GM19455 (cell line): ENCODE measurements at regions not wholly inside any gene's neighbourhood (a gene's known extent, or its start where the extent isn't known, plus 50 kb on each side); places are given as distances from the start of the nearest gene placed in this dataset.
"Not testable (repeated sequence)": the region's sequence is repeated elsewhere in the genome, so short reads cannot be mapped to it uniquely, and the experiment has no call there.

Experiments used
- ATAC-seq: cut with Tn5 transposase; IDR thresholded peaks from one replicate; pipeline ENCODE4 v1.9.1; 2021; ENCODE audit not compliant: unreplicated experiment

GRCh38 chr11:112537846-112538330 is 277.2 kb upstream of the PLET1 start:
- no peak for ATAC-seq

GRCh38 chr11:112538534-112539280 is 278.0 kb upstream of the PLET1 start:
- no peak for ATAC-seq

- ATAC-seq: not testable (repeated sequence)
These were observed 278.6 kb upstream of the PLET1 start for GRCh38 chr11:112539281-112539555.

GRCh38 chr11:112539741-112540140 is 279.1 kb upstream of the PLET1 start:
- no peak for ATAC-seq

- no peak for ATAC-seq
These were observed 279.6 kb upstream of the PLET1 start for GRCh38 chr11:112540261-112540660.

- ATAC-seq: no peak
These were observed 280.7 kb upstream of the PLET1 start for GRCh38 chr11:112541140-112542046.

- ATAC-seq: no peak
These were observed 281.8 kb upstream of the PLET1 start for GRCh38 chr11:112542479-112542878.

GRCh38 chr11:112543390-112543789 is 282.7 kb upstream of the PLET1 start:
- ATAC-seq: no peak

- ATAC-seq: no peak
These were observed 288.0 kb upstream of the PLET1 start for GRCh38 chr11:112548641-112549040.

GRCh38 chr11:112553205-112553731 is 292.6 kb upstream of the PLET1 start:
- no peak for ATAC-seq

GRCh38 chr11:112554586-112554985 is 293.9 kb upstream of the PLET1 start:
- ATAC-seq: no peak

- ATAC-seq: no peak
These were observed 295.1 kb upstream of the PLET1 start for GRCh38 chr11:112555491-112556364.

GRCh38 chr11:112558691-112559090 is 298.0 kb upstream of the PLET1 start:
- no peak for ATAC-seq

GRCh38 chr11:112563808-112564207 is 303.1 kb upstream of the PLET1 start:
- ATAC-seq: no peak

- ATAC-seq: no peak
These were observed 303.7 kb upstream of the PLET1 start for GRCh38 chr11:112564228-112564955.

- no peak for ATAC-seq
These were observed 304.9 kb upstream of the PLET1 start for GRCh38 chr11:112565551-112565950.

- no peak for ATAC-seq
These were observed 305.5 kb upstream of the PLET1 start for GRCh38 chr11:112566124-112566523.

GRCh38 chr11:112570333-112570732 is 309.7 kb upstream of the PLET1 start:
- no peak for ATAC-seq

GRCh38 chr11:112579282-112579681 is 318.6 kb upstream of the PLET1 start:
- ATAC-seq: no peak

- no peak for ATAC-seq
These were observed 320.2 kb upstream of the PLET1 start for GRCh38 chr11:112580864-112581263.
